Mucosa of rectum (tissue), 2 donors: ENCODE measurements at regions not wholly inside any gene's neighbourhood (a gene's known extent, or its start where the extent isn't known, plus 50 kb on each side); places are given as distances from the start of the nearest gene placed in this dataset.

ENCODE experiments used
- H3K27ac ChIP-seq, 2 donors: one replicate each; pipeline ENCODE4 v1.7.0; 2013; ENCODE audit warnings: inconsistent platforms in 2 of 2, low read depth in 2 of 2, low read length in 2 of 2
- H3K27me3 ChIP-seq, 2 donors: one replicate each; pipeline ENCODE4 v1.7.0; 2013; ENCODE audit warnings: low read length in 2 of 2; ENCODE audit not compliant: control insufficient read depth in 2 of 2, insufficient read depth in 2 of 2
- H3K36me3 ChIP-seq, 2 donors: one replicate each; pipeline ENCODE4 v1.7.0; 2013; ENCODE audit warnings: low read length in 2 of 2; ENCODE audit not compliant: control insufficient read depth in 2 of 2, insufficient read depth in 2 of 2
- H3K4me1 ChIP-seq, 2 donors: one replicate each; pipeline ENCODE4 v1.7.0; 2013; ENCODE audit warnings: low read length in 2 of 2, mild to moderate bottlenecking in 1 of 2; ENCODE audit not compliant: control insufficient read depth in 2 of 2, insufficient read depth in 2 of 2
- H3K4me3 ChIP-seq, 2 donors: one replicate each; pipeline ENCODE4 v1.7.0; 2013; ENCODE audit warnings: low read length in 2 of 2
- H3K9ac ChIP-seq, 2 donors: one replicate each; pipeline ENCODE4 v1.7.0; 2013; ENCODE audit warnings: low read length in 2 of 2, low read depth in 1 of 2, mild to moderate bottlenecking in 1 of 2
- H3K9me3 ChIP-seq, 2 donors: one replicate each; pipeline ENCODE4 v1.7.0; 2013; ENCODE audit warnings: low read length in 2 of 2; ENCODE audit not compliant: control insufficient read depth in 2 of 2
- donor health status: healthy.
- donor health status: Normal muscosa, but diverticular disease.

GRCh38 chr6:119881416-119881815 lies 531.9 kb upstream of the MAN1A1 start:
- Histone ChIP-seq H3K4me3 (no peak overlapping the region), H3K9ac (no peak overlapping the region), H3K4me1 (no peaks in the 10 kb centered on the region), H3K27ac (no peak overlapping the region), H3K9me3 (no peaks in the 10 kb centered on the region), H3K27me3 (no peaks in the 10 kb centered on the region), H3K36me3 (no peaks in the 10 kb centered on the region)

DNA sequence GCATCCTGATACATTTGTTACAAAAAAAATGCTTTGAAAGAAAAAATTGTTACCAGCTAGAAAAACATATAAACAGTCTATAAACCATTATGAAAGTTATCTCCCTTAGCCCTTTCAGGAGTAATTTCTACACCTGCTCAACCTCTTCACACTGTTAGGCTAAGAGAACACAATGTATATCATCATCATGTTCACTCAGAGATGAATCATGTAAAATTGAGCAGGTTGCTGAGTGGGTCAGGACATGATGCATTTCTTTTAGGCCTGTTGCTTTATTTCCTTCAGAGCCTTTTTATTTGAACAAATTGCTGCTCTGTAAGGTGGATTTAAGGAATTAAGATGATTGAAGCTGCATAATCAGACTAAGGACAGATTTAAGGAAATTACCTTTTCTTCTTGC lies 531.3 kb upstream of the MAN1A1 start:
- H3K4me1 ChIP-seq, result no peaks in the 10 kb centered on the region
- H3K27ac ChIP-seq, result no peak overlapping the region
- H3K9ac ChIP-seq, result no peak overlapping the region
- H3K36me3 ChIP-seq, result no peaks in the 10 kb centered on the region
- H3K9me3 ChIP-seq, result no peaks in the 10 kb centered on the region
- H3K27me3 ChIP-seq, result no peaks in the 10 kb centered on the region
- no peak overlapping the region for H3K4me3 ChIP-seq

DNA sequence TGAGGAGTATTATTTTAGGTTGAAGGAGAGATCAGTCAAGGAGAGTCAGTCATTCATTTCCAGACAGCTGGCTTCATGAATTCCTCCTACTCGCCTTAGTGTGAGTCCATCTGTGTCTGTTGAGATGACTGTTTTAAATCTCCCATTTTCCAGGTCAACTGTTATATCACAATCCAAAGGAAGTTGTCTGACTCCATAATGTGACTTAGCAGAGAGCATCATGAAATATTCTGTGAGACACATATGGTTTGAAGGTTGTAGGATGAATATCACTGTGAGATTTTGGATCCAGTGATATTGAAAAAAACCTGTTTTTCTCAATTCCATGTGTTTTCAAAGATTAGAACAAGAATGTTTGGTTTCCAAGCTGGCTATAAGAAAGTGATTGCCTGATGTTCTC lies 530.2 kb upstream of the MAN1A1 start:
- Histone ChIP-seq H3K27ac (no peak overlapping the region), H3K27me3 (no peaks in the 10 kb centered on the region), H3K9me3 (no peaks in the 10 kb centered on the region)

DNA sequence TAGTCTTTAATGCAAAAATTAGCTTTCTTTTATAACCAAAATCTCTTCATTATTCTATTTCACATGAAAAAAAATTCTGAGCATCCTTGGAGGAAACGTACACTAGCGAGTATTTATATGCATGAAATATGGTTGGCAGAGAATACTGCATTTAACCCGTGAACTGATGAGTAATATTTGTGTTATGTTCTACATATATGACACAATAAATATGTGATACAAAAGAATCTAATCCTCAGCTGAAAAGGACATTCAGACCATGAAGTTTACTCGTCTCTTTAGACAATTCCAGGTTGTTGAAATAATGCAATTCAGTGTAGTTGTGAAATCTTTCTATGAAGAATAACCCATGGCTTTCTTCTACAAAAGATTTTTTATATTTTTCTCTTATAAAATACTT lies 524.8 kb upstream of the MAN1A1 start:
- H3K9ac ChIP-seq, result no peak overlapping the region
- no peak overlapping the region for H3K4me3 ChIP-seq
- no peaks in the 10 kb centered on the region for H3K9me3 ChIP-seq
- no peak overlapping the region for H3K27ac ChIP-seq
- no peaks in the 10 kb centered on the region for H3K36me3 ChIP-seq
- H3K27me3 ChIP-seq, result no peaks in the 10 kb centered on the region
- no peaks in the 10 kb centered on the region for H3K4me1 ChIP-seq

More for the DNA sequence above, 530.2 kb upstream of the MAN1A1 start:
- Histone ChIP-seq H3K9ac (no peak overlapping the region), H3K4me1 (no peaks in the 10 kb centered on the region), H3K4me3 (no peak overlapping the region), H3K36me3 (no peaks in the 10 kb centered on the region)

DNA sequence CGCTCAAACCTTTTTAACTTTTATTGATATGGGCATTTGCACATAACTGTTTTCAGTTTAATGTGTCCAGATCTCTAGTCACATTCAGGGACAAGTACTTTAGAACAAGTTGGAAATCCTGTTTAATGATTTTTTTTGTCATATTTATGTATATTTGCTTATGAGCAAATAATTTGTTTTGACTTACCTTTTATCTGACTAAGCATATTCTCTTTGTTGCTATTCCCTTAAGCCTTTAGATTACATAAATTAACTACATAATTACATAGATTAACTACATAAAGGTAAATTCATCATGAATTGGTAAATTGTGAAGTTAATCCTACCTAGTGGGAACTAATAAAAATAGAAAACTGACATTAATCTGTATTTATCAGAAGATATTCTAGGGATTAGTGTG lies 523.5 kb upstream of the MAN1A1 start:
- H3K9me3 ChIP-seq, result no peaks in the 10 kb centered on the region
- no peaks in the 10 kb centered on the region for H3K27me3 ChIP-seq
- H3K27ac ChIP-seq, result no peak overlapping the region
- H3K36me3 ChIP-seq, result no peaks in the 10 kb centered on the region
- H3K4me1 ChIP-seq, result no peaks in the 10 kb centered on the region
- no peak overlapping the region for H3K4me3 ChIP-seq
- H3K9ac ChIP-seq, result no peak overlapping the region

- H3K36me3 ChIP-seq, result no peaks in the 10 kb centered on the region
- no peak overlapping the region for H3K9ac ChIP-seq
- no peaks in the 10 kb centered on the region for H3K27me3 ChIP-seq
- H3K4me3 ChIP-seq, result no peak overlapping the region
- H3K4me1 ChIP-seq, result no peaks in the 10 kb centered on the region
- H3K27ac ChIP-seq, result no peak overlapping the region
- H3K9me3 ChIP-seq, result no peaks in the 10 kb centered on the region
These were observed 522.0 kb upstream of the MAN1A1 start for GRCh38 chr6:119871520-119871919.

DNA sequence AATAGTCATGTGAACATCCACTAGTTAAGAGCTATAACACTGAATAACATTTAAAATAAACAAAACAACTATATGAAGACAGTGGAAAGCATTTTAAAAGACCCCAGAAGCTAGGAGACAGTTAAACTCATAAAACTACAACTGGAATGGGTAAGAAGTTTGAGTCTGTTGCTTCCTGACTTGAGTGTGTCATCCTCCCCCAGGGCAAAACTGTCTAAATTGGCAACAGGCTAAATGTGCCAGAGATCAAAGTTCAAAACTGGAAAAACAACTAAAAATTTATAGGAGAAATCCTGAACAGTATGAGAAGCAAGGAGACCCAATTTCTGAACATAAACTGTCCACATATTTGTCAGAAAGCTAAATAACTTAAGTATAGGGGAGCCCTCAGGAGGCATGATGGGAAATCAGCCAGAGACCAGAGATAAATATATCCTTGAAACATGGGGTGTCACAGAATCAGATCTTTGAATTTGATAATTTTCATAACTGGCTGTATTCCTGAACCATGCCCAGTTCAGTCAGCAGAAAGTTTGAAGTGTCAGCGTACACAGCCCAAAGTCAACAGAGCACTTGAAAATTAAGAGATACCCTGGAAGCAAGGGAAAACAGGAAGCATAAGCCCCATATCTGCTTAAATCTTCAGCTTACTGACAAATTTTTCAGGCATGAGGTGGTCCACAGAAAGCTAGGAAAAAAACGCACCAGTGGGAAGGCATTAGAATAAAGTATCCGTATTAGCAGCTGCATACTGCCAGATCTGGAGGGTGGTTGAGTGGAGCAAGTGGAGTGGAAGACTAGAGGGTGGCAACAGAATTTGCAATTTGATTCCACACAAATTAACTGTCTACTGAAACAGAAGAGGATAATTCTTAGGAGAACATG lies 516.1 kb upstream of the MAN1A1 start:
- no peaks in the 10 kb centered on the region for H3K36me3 ChIP-seq

GRCh38 chr6:119862719-119863118 lies 513.2 kb upstream of the MAN1A1 start:
- Histone ChIP-seq H3K9me3 (no peaks in the 10 kb centered on the region), H3K4me1 (no peaks in the 10 kb centered on the region), H3K36me3 (no peaks in the 10 kb centered on the region), H3K4me3 (no peak overlapping the region), H3K27ac (no peak overlapping the region), H3K27me3 (no peaks in the 10 kb centered on the region), H3K9ac (no peak overlapping the region)

More for the DNA sequence above, 516.1 kb upstream of the MAN1A1 start:
- no peaks in the 10 kb centered on the region for H3K4me1 ChIP-seq
- H3K27ac ChIP-seq, result no peak overlapping the region
- H3K4me3 ChIP-seq, result no peak overlapping the region
- no peak overlapping the region for H3K9ac ChIP-seq
- H3K9me3 ChIP-seq, result no peaks in the 10 kb centered on the region
- no peaks in the 10 kb centered on the region for H3K27me3 ChIP-seq

DNA sequence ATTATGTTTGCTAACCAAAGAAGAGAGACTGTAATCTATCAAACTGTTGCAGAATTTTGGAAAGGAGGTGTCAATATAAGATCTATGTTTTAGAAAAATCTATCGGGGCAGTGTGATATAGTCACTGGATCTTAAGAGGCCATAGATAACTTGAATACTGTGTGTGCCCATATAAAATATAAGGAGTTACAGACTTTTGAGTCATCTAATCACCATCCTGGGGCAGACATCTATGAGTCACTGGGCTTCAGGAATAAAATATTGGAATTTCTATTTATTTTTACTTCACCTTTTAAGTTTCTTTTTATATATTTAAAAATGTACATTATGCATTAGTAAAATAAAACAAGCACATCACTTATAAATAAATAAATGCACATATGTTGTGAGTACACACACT lies 509.3 kb upstream of the MAN1A1 start:
- H3K27me3 ChIP-seq, result no peaks in the 10 kb centered on the region
- H3K9me3 ChIP-seq, result no peaks in the 10 kb centered on the region
- no peak overlapping the region for H3K27ac ChIP-seq
- no peak overlapping the region for H3K4me3 ChIP-seq
- no peak overlapping the region for H3K9ac ChIP-seq
- no peaks in the 10 kb centered on the region for H3K36me3 ChIP-seq
- no peaks in the 10 kb centered on the region for H3K4me1 ChIP-seq

DNA sequence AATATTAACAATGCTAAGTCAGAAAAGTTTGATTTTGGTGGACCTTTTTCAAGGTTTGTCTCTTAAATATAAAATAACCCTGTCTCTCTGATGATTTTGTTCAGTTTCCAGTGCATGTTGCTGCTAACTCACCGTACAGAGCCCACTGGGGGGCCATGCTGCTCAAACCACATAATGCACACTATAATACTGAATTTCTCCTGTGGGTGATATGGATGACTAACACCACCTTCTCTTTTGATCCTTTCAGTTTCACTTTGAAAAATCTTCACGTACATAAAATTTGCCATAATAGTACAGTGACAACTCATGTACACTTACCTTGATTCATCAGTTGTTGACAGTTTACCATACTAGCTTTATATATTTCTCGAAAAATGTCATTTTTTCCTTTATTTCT lies 506.6 kb upstream of the MAN1A1 start:
- H3K4me1 ChIP-seq, result no peaks in the 10 kb centered on the region
- H3K9me3 ChIP-seq, result no peaks in the 10 kb centered on the region
- H3K27ac ChIP-seq, result no peak overlapping the region
- no peaks in the 10 kb centered on the region for H3K36me3 ChIP-seq
- peak overlapping the region in 1 of 2 donors; percentile 39 for H3K4me3 ChIP-seq
- no peaks in the 10 kb centered on the region for H3K27me3 ChIP-seq
- H3K9ac ChIP-seq, result no peak overlapping the region
